Suprapubic skin (tissue), 4 donors: ENCODE measurements at regions not wholly inside any gene's neighbourhood (a gene's known extent, or its start where the extent isn't known, plus 50 kb on each side); places are given as distances from the start of the nearest gene placed in this dataset.

Source experiments
- DNase-seq, 2 donors: peaks; one replicate each; pipeline ENCODE4 v3.0.0-alpha.2; 2019; ENCODE audit warnings: low spot score in 2 of 2
- H3K27ac ChIP-seq: fragments of 200-600 bp; sonication (generic); one replicate; pipeline ENCODE4 v1.5.1; 2019
- H3K27me3 ChIP-seq: fragments of 200-600 bp; sonication (generic); one replicate; pipeline ENCODE4 v1.5.1; 2019
- H3K36me3 ChIP-seq: fragments of 200-600 bp; sonication (generic); one replicate; pipeline ENCODE4 v1.5.1; 2019
- H3K4me1 ChIP-seq: fragments of 200-600 bp; sonication (generic); one replicate; pipeline ENCODE4 v1.5.1; 2019
- H3K4me3 ChIP-seq: fragments of 200-600 bp; sonication (generic); one replicate; pipeline ENCODE4 v1.5.1; 2019; ENCODE audit warnings: mild to moderate bottlenecking
- H3K9me3 ChIP-seq: fragments of 200-600 bp; sonication (generic); one replicate; pipeline ENCODE4 v1.5.1; 2019
- CTCF ChIP-seq, 2 donors: fragments of 200-600 bp in 1 of 2; fragments of 450-650 bp in 1 of 2; sonication (generic) in 1 of 2; IDR thresholded peaks; one replicate each; pipeline ENCODE4 v1.5.1; 2016 to 2019; ENCODE audit warnings: antibody characterized with exemption in 2 of 2, mild to moderate bottlenecking in 1 of 2, moderate library complexity in 1 of 2
- EP300 ChIP-seq: sonication (generic); formaldehyde crosslinking; IDR thresholded peaks from one replicate; pipeline ENCODE4 v1.6.1; 2017; ENCODE audit warnings: antibody characterized with exemption
- POLR2A ChIP-seq, 2 donors: fragments of 450-650 bp; IDR thresholded peaks; one replicate each; pipeline ENCODE4 v1.6.1; 2017; ENCODE audit warnings: antibody characterized with exemption in 2 of 2, mild to moderate bottlenecking in 2 of 2, moderate library complexity in 2 of 2
- POLR2AphosphoS5 ChIP-seq, 3 donors: sonication (generic); formaldehyde crosslinking; IDR thresholded peaks; one replicate each; pipeline ENCODE4 v1.6.1; 2017; ENCODE audit warnings: antibody characterized with exemption in 3 of 3
- WGBS: methylation state at CpG from one replicate; pipeline ENCODE4 v1.1.5; 2018; 5-methylcytosine and 5-hydroxymethylcytosine counted together

- 44% methylated on average over 3 of the region's 3 CpGs for WGBS
Measured at GRCh38 chr13:69331245-69331644, 776.4 kb upstream of the ATXN8OS start.

GRCh38 chr13:69324090-69324886, 783.3 kb upstream of the ATXN8OS start:
- H3K27ac ChIP-seq, result no peak overlapping the region
- 3% methylated on average over 2 of the region's 2 CpGs for WGBS
- H3K4me1 ChIP-seq, result no peaks in the 10 kb centered on the region
- DNase-seq, result no peak
- no peaks in the 10 kb centered on the region for H3K9me3 ChIP-seq
- TF ChIP-seq CTCF (IDR thresholded peaks at IDR 0.05) (no peak), POLR2AphosphoS5 (IDR thresholded peaks at IDR 0.05) (no peak), POLR2A (IDR thresholded peaks at IDR 0.05) (no peak), EP300 (no peak)
- no peak overlapping the region for H3K4me3 ChIP-seq
- no peaks in the 10 kb centered on the region for H3K36me3 ChIP-seq
- H3K27me3 ChIP-seq, result no peaks in the 10 kb centered on the region

More at GRCh38 chr13:69331245-69331644, 776.4 kb upstream of the ATXN8OS start:
- H3K4me3 ChIP-seq, result no peak overlapping the region
- H3K4me1 ChIP-seq, result no peaks in the 10 kb centered on the region
- no peak for TF ChIP-seq POLR2A (IDR thresholded peaks at IDR 0.05)
- TF ChIP-seq EP300, result no peak
- no peak for TF ChIP-seq CTCF (IDR thresholded peaks at IDR 0.05)
- no peak for TF ChIP-seq POLR2AphosphoS5 (IDR thresholded peaks at IDR 0.05)
- no peaks in the 10 kb centered on the region for H3K36me3 ChIP-seq
- no peak overlapping the region for H3K27ac ChIP-seq
- H3K27me3 ChIP-seq, result no peaks in the 10 kb centered on the region
- DNase-seq, result no peak
- no peaks in the 10 kb centered on the region for H3K9me3 ChIP-seq

GRCh38 chr13:69319656-69320055, 788.0 kb upstream of the ATXN8OS start:
- no peak for DNase-seq
- Histone ChIP-seq H3K27me3 (no peaks in the 10 kb centered on the region), H3K4me1 (no peaks in the 10 kb centered on the region), H3K4me3 (no peak overlapping the region), H3K27ac (no peak overlapping the region), H3K36me3 (no peaks in the 10 kb centered on the region), H3K9me3 (peaks cover 5% of the 10 kb centered on the region)
- TF ChIP-seq POLR2AphosphoS5 (IDR thresholded peaks at IDR 0.05) (no peak), EP300 (no peak), POLR2A (IDR thresholded peaks at IDR 0.05) (no peak), CTCF (IDR thresholded peaks at IDR 0.05) (no peak)
- 88% methylated on average over 3 of the region's 3 CpGs for WGBS

GRCh38 chr13:69315039-69315438, 792.6 kb upstream of the ATXN8OS start:
- Histone ChIP-seq H3K4me3 (no peak overlapping the region), H3K36me3 (no peaks in the 10 kb centered on the region), H3K27ac (no peak overlapping the region), H3K4me1 (no peaks in the 10 kb centered on the region), H3K27me3 (no peaks in the 10 kb centered on the region), H3K9me3 (peaks cover 6% of the 10 kb centered on the region)
- no peak for DNase-seq
- 76% methylated on average over 3 of the region's 3 CpGs for WGBS
- TF ChIP-seq POLR2AphosphoS5 (IDR thresholded peaks at IDR 0.05) (no peak), POLR2A (IDR thresholded peaks at IDR 0.05) (no peak), EP300 (no peak), CTCF (IDR thresholded peaks at IDR 0.05) (no peak)

- no peak for TF ChIP-seq EP300
- no peak for TF ChIP-seq POLR2A (IDR thresholded peaks at IDR 0.05)
- TF ChIP-seq CTCF (IDR thresholded peaks at IDR 0.05), result no peak
- no peak for TF ChIP-seq POLR2AphosphoS5 (IDR thresholded peaks at IDR 0.05)
- 78% methylated on average over 1 of the region's 1 CpG for WGBS
- no peaks in the 10 kb centered on the region for H3K4me1 ChIP-seq
- H3K27me3 ChIP-seq, result no peaks in the 10 kb centered on the region
- H3K36me3 ChIP-seq, result no peaks in the 10 kb centered on the region
- no peak for DNase-seq
- H3K9me3 ChIP-seq, result no peaks in the 10 kb centered on the region
- no peak overlapping the region for H3K4me3 ChIP-seq
- H3K27ac ChIP-seq, result no peak overlapping the region
Measured at GRCh38 chr13:69306766-69307165, 800.9 kb upstream of the ATXN8OS start.
